Brain microvascular endothelial cell (primary cell): ENCODE measurements at regions not wholly inside any gene's neighbourhood (a gene's known extent, or its start where the extent isn't known, plus 50 kb on each side); places are given as distances from the start of the nearest gene placed in this dataset.

Experiments
- DNase-seq: peaks from one replicate; pipeline ENCODE4 v3.0.0-alpha.2; 2020
- H3K27ac ChIP-seq: fragments of 250-450 bp; sonication (Bioruptor Pico); 2 replicates; pipeline ENCODE4 v1.5.1; 2020; ENCODE audit warnings: mild to moderate bottlenecking, moderate library complexity
- H3K27me3 ChIP-seq: fragments of 250-450 bp; sonication (Bioruptor Pico); replicated peaks from 2 replicates; pipeline ENCODE4 v1.5.1; 2020; ENCODE audit warnings: mild to moderate bottlenecking
- H3K36me3 ChIP-seq: fragments of 250-450 bp; sonication (Bioruptor Pico); replicated peaks from 2 replicates; pipeline ENCODE4 v1.5.1; 2020; ENCODE audit warnings: mild to moderate bottlenecking
- H3K4me3 ChIP-seq: 2 replicates; pipeline ENCODE4 v1.5.1; 2011; ENCODE audit warnings: low read depth, mild to moderate bottlenecking, control low read depth, low read length, moderate library complexity
- CTCF ChIP-seq: IDR thresholded peaks from 2 replicates; pipeline ENCODE4 v1.5.1; 2011; ENCODE audit warnings: low read depth, mild to moderate bottlenecking, moderate library complexity, low read length, control low read depth, inconsistent platforms; ENCODE audit errors: missing control alignments
- in situ Hi-C: cut with HindIII; loops from 2 replicates; pipeline ENCODE4 v1.10.0; 2017; ENCODE audit warnings: low sequenced_read_pairs, low pct_ligation_motif_present

- peaks cover 2% of the 10 kb centered on the region for H3K27me3 ChIP-seq
- no peak overlapping the region for H3K4me3 ChIP-seq
- H3K27ac ChIP-seq, result no peak overlapping the region
- TF ChIP-seq CTCF, result no peak
- in situ Hi-C loops, result no loop called here
- H3K36me3 ChIP-seq, result no peaks in the 10 kb centered on the region
- DNase-seq, result no peak
Observed at GRCh38 chr4:24013668-24014422, 124.0 kb upstream of the PPARGC1A start.

GRCh38 chr4:24010994-24011393 lies 121.1 kb upstream of the PPARGC1A start:
- Histone ChIP-seq H3K4me3 (no peak overlapping the region), H3K27ac (no peak overlapping the region), H3K36me3 (no peaks in the 10 kb centered on the region), H3K27me3 (peaks cover 2% of the 10 kb centered on the region)
- TF ChIP-seq CTCF, result no peak
- no peak for DNase-seq
- in situ Hi-C loops, result no loop called here

GRCh38 chr4:24010573-24010972 lies 120.7 kb upstream of the PPARGC1A start:
- no peak overlapping the region for H3K4me3 ChIP-seq
- DNase-seq, result no peak
- in situ Hi-C loops, result no loop called here
- H3K27me3 ChIP-seq, result peaks cover 2% of the 10 kb centered on the region
- TF ChIP-seq CTCF, result no peak
- H3K36me3 ChIP-seq, result no peaks in the 10 kb centered on the region
- no peak overlapping the region for H3K27ac ChIP-seq

GRCh38 chr4:24007860-24008261 lies 118.0 kb upstream of the PPARGC1A start:
- no peak for DNase-seq
- Histone ChIP-seq H3K27ac (no peak overlapping the region), H3K27me3 (peaks cover 2% of the 10 kb centered on the region), H3K4me3 (no peak overlapping the region), H3K36me3 (no peaks in the 10 kb centered on the region)
- in situ Hi-C loops, result no loop called here
- TF ChIP-seq CTCF, result no peak

- TF ChIP-seq CTCF, result no peak
- H3K36me3 ChIP-seq, result no peaks in the 10 kb centered on the region
- H3K4me3 ChIP-seq, result no peak overlapping the region
- H3K27me3 ChIP-seq, result peaks cover 2% of the 10 kb centered on the region
- no peak overlapping the region for H3K27ac ChIP-seq
- in situ Hi-C loops, result no loop called here
- DNase-seq, result no peak
Observed at GRCh38 chr4:24006269-24006668, 116.4 kb upstream of the PPARGC1A start.

- in situ Hi-C loops, result no loop called here
- no peak for TF ChIP-seq CTCF
- no peak for DNase-seq
- Histone ChIP-seq H3K27ac (no peak overlapping the region), H3K36me3 (no peaks in the 10 kb centered on the region), H3K4me3 (no peak overlapping the region), H3K27me3 (no peaks in the 10 kb centered on the region)
Observed at GRCh38 chr4:24003926-24004325, 114.1 kb upstream of the PPARGC1A start.
